Stomach (tissue), 4 donors: ENCODE measurements at regions not wholly inside any gene's neighbourhood (a gene's known extent, or its start where the extent isn't known, plus 50 kb on each side); places are given as distances from the start of the nearest gene placed in this dataset.

Experiments
- CTCF ChIP-seq, 7 experiments: fragments of 450-650 bp in 4 of 7; fragments of 200-600 bp in 3 of 7; sonication (generic) in 3 of 7; IDR thresholded peaks; one replicate each; pipeline ENCODE4 v1.5.1; 2016 to 2019; ENCODE audit warnings: antibody characterized with exemption in 7 of 7, control low read depth in 2 of 7, mild to moderate bottlenecking in 1 of 7
- EP300 ChIP-seq: sonication (generic); formaldehyde crosslinking; IDR thresholded peaks from one replicate; pipeline ENCODE4 v1.6.1; 2017; ENCODE audit warnings: antibody characterized with exemption
- POLR2A ChIP-seq, 4 donors: fragments of 450-650 bp; IDR thresholded peaks; one replicate each; pipeline ENCODE4 v1.6.1; 2016; ENCODE audit warnings: antibody characterized with exemption in 4 of 4, control low read depth in 2 of 4, mild to moderate bottlenecking in 1 of 4, moderate library complexity in 1 of 4
- POLR2AphosphoS5 ChIP-seq, 3 donors: sonication (generic); formaldehyde crosslinking; IDR thresholded peaks; one replicate each; pipeline ENCODE4 v1.6.1; 2016; ENCODE audit warnings: antibody characterized with exemption in 3 of 3

- no peak for TF ChIP-seq CTCF (IDR thresholded peaks at IDR 0.05)
- no peak for TF ChIP-seq POLR2AphosphoS5 (IDR thresholded peaks at IDR 0.05)
- no peak for TF ChIP-seq POLR2A (IDR thresholded peaks at IDR 0.05)
- TF ChIP-seq EP300 = no peak
Observed at GRCh38 chr1:189274267-189274666, 1203.4 kb downstream of the BRINP3 start.
